Body of pancreas (tissue), 4 donors: ENCODE measurements at regions not wholly inside any gene's neighbourhood (a gene's known extent, or its start where the extent isn't known, plus 50 kb on each side); places are given as distances from the start of the nearest gene placed in this dataset.

Experiments used
- CTCF ChIP-seq, 7 experiments: fragments of 450-650 bp in 4 of 7; fragments of 200-600 bp in 3 of 7; sonication (generic) in 3 of 7; IDR thresholded peaks; one replicate each; pipeline ENCODE4 v1.5.1; 2016 to 2019; ENCODE audit warnings: antibody characterized with exemption in 7 of 7
- POLR2A ChIP-seq, 3 donors: fragments of 450-650 bp; IDR thresholded peaks; one replicate each; pipeline ENCODE4 v1.6.1; 2016; ENCODE audit warnings: antibody characterized with exemption in 3 of 3, mild to moderate bottlenecking in 2 of 3

GRCh38 chr10:78479467-78479866, 445.8 kb downstream of the RPS24 start:
- TF ChIP-seq CTCF (IDR thresholded peaks at IDR 0.05) (no peak), POLR2A (IDR thresholded peaks at IDR 0.05) (no peak)
